Natural killer cell (primary cell): ENCODE measurements at regions not wholly inside any gene's neighbourhood (a gene's known extent, or its start where the extent isn't known, plus 50 kb on each side); places are given as distances from the start of the nearest gene placed in this dataset.

Source experiments
- ATAC-seq, 3 donors: fragments of 150-1000 bp in 2 of 3; fragments of 200-7000 bp in 1 of 3; cut with Tn5 transposase; 1 replicate in 1 of 3; 2 replicates in 2 of 3; pipeline ENCODE4 v1.10.0; 2021; ENCODE audit warnings: mild to moderate bottlenecking in 2 of 3, moderate library complexity in 2 of 3
- DNase-seq, 2 donors: peaks; one replicate each; pipeline versions ENCODE4 v3.0.0 to v3.0.0-alpha.2; 2013 to 2021; ENCODE audit warnings: mixed read lengths in 1 of 2
- H3K27ac ChIP-seq: one replicate; pipeline ENCODE4 v1.5.1; 2013; ENCODE audit warnings: mild to moderate bottlenecking, low read length
- H3K27me3 ChIP-seq: one replicate; pipeline ENCODE4 v1.6.1; 2013; ENCODE audit warnings: low read length; ENCODE audit not compliant: control insufficient read depth, insufficient read depth
- H3K36me3 ChIP-seq: one replicate; pipeline ENCODE4 v1.6.1; 2013; ENCODE audit warnings: low read length; ENCODE audit not compliant: control insufficient read depth, insufficient read depth
- H3K4me1 ChIP-seq: one replicate; pipeline ENCODE4 v1.6.1; 2013; ENCODE audit warnings: low read length; ENCODE audit not compliant: control insufficient read depth, insufficient read depth
- H3K4me3 ChIP-seq: one replicate; pipeline ENCODE4 v1.5.1; 2013; ENCODE audit warnings: low read length
- H3K9me3 ChIP-seq: one replicate; pipeline ENCODE4 v1.6.1; 2013; ENCODE audit warnings: low read length; ENCODE audit not compliant: control insufficient read depth, insufficient read depth
- H3K27ac Mint-ChIP-seq, 2 donors: one replicate each; pipeline ENCODE4 v1.8.0; 2022; ENCODE audit warnings: mild to moderate bottlenecking in 2 of 2, mixed read lengths in 2 of 2, moderate library complexity in 1 of 2
- H3K27me3 Mint-ChIP-seq, 2 donors: one replicate each; pipeline ENCODE4 v1.8.0; 2022; ENCODE audit warnings: low read depth in 2 of 2, mixed read lengths in 2 of 2
- H3K36me3 Mint-ChIP-seq: one replicate; pipeline ENCODE4 v1.8.0; 2022; ENCODE audit warnings: mixed read lengths
- H3K4me1 Mint-ChIP-seq, 2 donors: one replicate each; pipeline ENCODE4 v1.8.0; 2022; ENCODE audit warnings: mixed read lengths in 2 of 2
- H3K4me3 Mint-ChIP-seq: one replicate; pipeline ENCODE4 v1.8.0; 2022; ENCODE audit warnings: mild to moderate bottlenecking, moderate library complexity, mixed read lengths
- H3K9me3 Mint-ChIP-seq, 2 donors: one replicate each; pipeline ENCODE4 v1.8.0; 2022; ENCODE audit warnings: mixed read lengths in 2 of 2
- CTCF ChIP-seq: fragments of 200-600 bp; IDR thresholded peaks from one replicate; pipeline ENCODE4 v1.8.0; 2022; ENCODE audit warnings: antibody characterized with exemption
- WGBS: methylation state at CpG from one replicate; pipeline ENCODE4 v1.1.7; 2013; ENCODE audit warnings: missing lambda C conversion rate; ENCODE audit not compliant: insufficient coverage; 5-methylcytosine and 5-hydroxymethylcytosine counted together
- intact Hi-C: fragments of 100-400 bp; cut with micrococcal nuclease; formaldehyde crosslinking; loops from one replicate; pipeline ENCODE4 v1.14.2; 2022

- WGBS, result 83% methylated on average over 1 of the region's 5 CpGs
- Mint-ChIP-seq H3K27me3 (no peaks in the 10 kb centered on the region), H3K4me1 (peaks cover 29 to 44% of the 10 kb centered on the region in 2 donors), H3K4me3 (no peak overlapping the region), H3K9me3 (no peaks in the 10 kb centered on the region), H3K36me3 (no peaks in the 10 kb centered on the region), H3K27ac (peak overlapping the region in 1 of 2 donors; percentile 65)
- ATAC-seq (no peak), DNase-seq (no peak)
- H3K9me3 ChIP-seq, result no peaks in the 10 kb centered on the region
- H3K27me3 ChIP-seq, result no peaks in the 10 kb centered on the region
- H3K36me3 ChIP-seq, result no peaks in the 10 kb centered on the region
- no peak overlapping the region for H3K4me3 ChIP-seq
- H3K4me1 ChIP-seq, result peaks cover 3% of the 10 kb centered on the region
- no peak for TF ChIP-seq CTCF
- no peak overlapping the region for H3K27ac ChIP-seq
- intact Hi-C loops, result loop anchor here (5.0 kb wide), 1 partner anchor 107 kb away; no protein-coding TSS in a partner anchor
Observed at GRCh38 chr12:91984556-91984955, 161.1 kb downstream of the BTG1 start.

GRCh38 chr12:91983935-91984334, 161.7 kb downstream of the BTG1 start:
- Histone ChIP-seq H3K4me3 (no peak overlapping the region), H3K27ac (no peak overlapping the region), H3K9me3 (no peaks in the 10 kb centered on the region), H3K27me3 (no peaks in the 10 kb centered on the region), H3K4me1 (peaks cover 4% of the 10 kb centered on the region), H3K36me3 (no peaks in the 10 kb centered on the region)
- DNase-seq (no peak), ATAC-seq (no peak)
- TF ChIP-seq CTCF, result no peak
- Mint-ChIP-seq H3K9me3 (no peaks in the 10 kb centered on the region), H3K4me1 (peaks cover 29 to 44% of the 10 kb centered on the region in 2 donors), H3K36me3 (no peaks in the 10 kb centered on the region), H3K27me3 (no peaks in the 10 kb centered on the region), H3K4me3 (no peak overlapping the region), H3K27ac (peak overlapping the region in 1 of 2 donors; percentile 65)
- WGBS, result 94% methylated on average over 1 of the region's 3 CpGs
- intact Hi-C loops, result loop anchor here (5.0 kb wide), 1 partner anchor 107 kb away; no protein-coding TSS in a partner anchor

- Mint-ChIP-seq H3K9me3 (no peaks in the 10 kb centered on the region), H3K36me3 (peaks cover 7% of the 10 kb centered on the region), H3K27me3 (no peaks in the 10 kb centered on the region), H3K27ac (peak overlapping the region; percentile 41 to 72), H3K4me1 (peaks cover 34 to 54% of the 10 kb centered on the region in 2 donors), H3K4me3 (no peak overlapping the region)
- DNase-seq (peak in 1 of 2 donors; percentile 39), ATAC-seq (peak; percentile 28 to 67 (median 58))
- Histone ChIP-seq H3K27me3 (no peaks in the 10 kb centered on the region), H3K4me1 (peaks cover 10% of the 10 kb centered on the region), H3K27ac (peak overlapping the region; percentile 56), H3K4me3 (no peak overlapping the region), H3K9me3 (no peaks in the 10 kb centered on the region), H3K36me3 (no peaks in the 10 kb centered on the region)
- no peak for TF ChIP-seq CTCF
- intact Hi-C loops, result loop anchor here (5.0 kb wide), 1 partner anchor 106 kb away; no protein-coding TSS in a partner anchor
- 52% methylated on average over 5 of the region's 5 CpGs for WGBS
Observed at GRCh38 chr12:91982946-91983345, 162.7 kb downstream of the BTG1 start.

GRCh38 chr12:91980389-91980821, 165.2 kb downstream of the BTG1 start:
- TF ChIP-seq CTCF, result no peak
- no peaks in the 10 kb centered on the region for H3K36me3 ChIP-seq
- Mint-ChIP-seq H3K27ac (no peak overlapping the region), H3K9me3 (no peaks in the 10 kb centered on the region), H3K27me3 (no peaks in the 10 kb centered on the region), H3K36me3 (peaks cover 8% of the 10 kb centered on the region), H3K4me1 (peaks cover 39 to 49% of the 10 kb centered on the region in 2 donors), H3K4me3 (no peak overlapping the region)
- peaks cover 16% of the 10 kb centered on the region for H3K4me1 ChIP-seq
- ATAC-seq (no peak), DNase-seq (no peak)
- no peak overlapping the region for H3K4me3 ChIP-seq
- H3K27me3 ChIP-seq, result no peaks in the 10 kb centered on the region
- H3K27ac ChIP-seq, result no peak overlapping the region
- peaks cover 2% of the 10 kb centered on the region for H3K9me3 ChIP-seq
- intact Hi-C loops, result loop anchor here (5.0 kb wide), 1 partner anchor 103 kb away; no protein-coding TSS in a partner anchor
